ENCODE measurements at regions not wholly inside any gene's neighbourhood (a gene's known extent, or its start where the extent isn't known, plus 50 kb on each side); places are given as distances from the start of the nearest gene placed in this dataset.
"Not testable (repeated sequence)": the region's sequence is repeated elsewhere in the genome, so short reads cannot be mapped to it uniquely, and the experiment has no call there.

GRCh38 chr4:31023742-31024141 is 303.6 kb downstream of the PCDH7 start:
- ChIA-PET POLR2A (ENCODE audit: low non-redundant PET) (no interaction called here), CTCF (no interaction called here)
- no peak for DNase-seq (ENCODE audit: low spot score)
- Histone ChIP-seq H3K4me1 (ENCODE audit: insufficient read depth, low read length, poor library complexity, severe bottlenecking) (peaks cover 59% of the 10 kb centered on the region), H3K4me3 (ENCODE audit: low read depth, low read length, poor library complexity, severe bottlenecking) (no peak overlapping the region), H3K36me3 (ENCODE audit: insufficient read depth, low read length, poor library complexity, severe bottlenecking) (no peaks in the 10 kb centered on the region), H3K9me3 (ENCODE audit: low read depth, low read length, poor library complexity, severe bottlenecking) (no peaks in the 10 kb centered on the region), H3K27ac (ENCODE audit: low read depth, low read length, poor library complexity, severe bottlenecking) (no peak overlapping the region), H3K27me3 (replicated peaks; ENCODE audit: insufficient read depth, low read depth, low read length, poor library complexity) (no peaks in the 10 kb centered on the region)
- intact Hi-C loops (cut with micrococcal nuclease; ENCODE audit: unreplicated experiment): no loop called here
- TF ChIP-seq EZH2 (IDR thresholded peaks at IDR 0.05; ENCODE audit: borderline replicate concordance, low read depth, low read length, poor library complexity, severe bottlenecking): no peak
- TF ChIP-seq, protein P1, sequence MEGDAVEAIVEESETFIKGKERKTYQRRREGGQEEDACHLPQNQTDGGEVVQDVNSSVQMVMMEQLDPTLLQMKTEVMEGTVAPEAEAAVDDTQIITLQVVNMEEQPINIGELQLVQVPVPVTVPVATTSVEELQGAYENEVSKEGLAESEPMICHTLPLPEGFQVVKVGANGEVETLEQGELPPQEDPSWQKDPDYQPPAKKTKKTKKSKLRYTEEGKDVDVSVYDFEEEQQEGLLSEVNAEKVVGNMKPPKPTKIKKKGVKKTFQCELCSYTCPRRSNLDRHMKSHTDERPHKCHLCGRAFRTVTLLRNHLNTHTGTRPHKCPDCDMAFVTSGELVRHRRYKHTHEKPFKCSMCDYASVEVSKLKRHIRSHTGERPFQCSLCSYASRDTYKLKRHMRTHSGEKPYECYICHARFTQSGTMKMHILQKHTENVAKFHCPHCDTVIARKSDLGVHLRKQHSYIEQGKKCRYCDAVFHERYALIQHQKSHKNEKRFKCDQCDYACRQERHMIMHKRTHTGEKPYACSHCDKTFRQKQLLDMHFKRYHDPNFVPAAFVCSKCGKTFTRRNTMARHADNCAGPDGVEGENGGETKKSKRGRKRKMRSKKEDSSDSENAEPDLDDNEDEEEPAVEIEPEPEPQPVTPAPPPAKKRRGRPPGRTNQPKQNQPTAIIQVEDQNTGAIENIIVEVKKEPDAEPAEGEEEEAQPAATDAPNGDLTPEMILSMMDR (conservative IDR thresholded peaks at IDR 0.05; ENCODE audit: low read depth, low read length): no peak
- no TSS peak for BruUV-seq (replicated peaks)

GRCh38 chr4:31024781-31025180 is 304.6 kb downstream of the PCDH7 start:
- peaks cover 55% of the 10 kb centered on the region for H3K4me1 ChIP-seq (ENCODE audit: insufficient read depth, low read length, poor library complexity, severe bottlenecking)
- H3K36me3 ChIP-seq (ENCODE audit: insufficient read depth, low read length, poor library complexity, severe bottlenecking); BruUV-seq (replicated peaks); H3K27ac ChIP-seq (ENCODE audit: low read depth, low read length, poor library complexity, severe bottlenecking); intact Hi-C loops (cut with micrococcal nuclease; ENCODE audit: unreplicated experiment); CTCF ChIA-PET; H3K27me3 ChIP-seq (replicated peaks; ENCODE audit: insufficient read depth, low read depth, low read length, poor library complexity); POLR2A ChIA-PET (ENCODE audit: low non-redundant PET); DNase-seq (ENCODE audit: low spot score); H3K4me3 ChIP-seq (ENCODE audit: low read depth, low read length, poor library complexity, severe bottlenecking); H3K9me3 ChIP-seq (ENCODE audit: low read depth, low read length, poor library complexity, severe bottlenecking): not testable (repeated sequence)

GRCh38 chr4:31026256-31026655 is 306.1 kb downstream of the PCDH7 start:
- intact Hi-C loops (cut with micrococcal nuclease; ENCODE audit: unreplicated experiment): no loop called here
- ChIA-PET CTCF (no interaction called here), POLR2A (ENCODE audit: low non-redundant PET) (no interaction called here)
- Histone ChIP-seq H3K27me3 (replicated peaks; ENCODE audit: insufficient read depth, low read depth, low read length, poor library complexity) (no peaks in the 10 kb centered on the region), H3K27ac (ENCODE audit: low read depth, low read length, poor library complexity, severe bottlenecking) (no peak overlapping the region), H3K4me1 (ENCODE audit: insufficient read depth, low read length, poor library complexity, severe bottlenecking) (peaks cover 40% of the 10 kb centered on the region), H3K9me3 (ENCODE audit: low read depth, low read length, poor library complexity, severe bottlenecking) (no peaks in the 10 kb centered on the region), H3K4me3 (ENCODE audit: low read depth, low read length, poor library complexity, severe bottlenecking) (no peak overlapping the region), H3K36me3 (ENCODE audit: insufficient read depth, low read length, poor library complexity, severe bottlenecking) (no peaks in the 10 kb centered on the region)
- TF ChIP-seq EZH2 (IDR thresholded peaks at IDR 0.05; ENCODE audit: borderline replicate concordance, low read depth, low read length, poor library complexity, severe bottlenecking): no peak
- TF ChIP-seq, protein P1 (conservative IDR thresholded peaks at IDR 0.05; ENCODE audit: low read depth, low read length): no peak
- BruUV-seq (replicated peaks): no TSS peak
- DNase-seq (ENCODE audit: low spot score): no peak

GRCh38 chr4:31034550-31034949 is 314.4 kb downstream of the PCDH7 start:
- no peaks in the 10 kb centered on the region for H3K27me3 ChIP-seq (replicated peaks; ENCODE audit: insufficient read depth, low read depth, low read length, poor library complexity)
- no peak for TF ChIP-seq EZH2 (IDR thresholded peaks at IDR 0.05; ENCODE audit: borderline replicate concordance, low read depth, low read length, poor library complexity, severe bottlenecking)
- TF ChIP-seq, protein P1 (conservative IDR thresholded peaks at IDR 0.05; ENCODE audit: low read depth, low read length): no peak
- no peaks in the 10 kb centered on the region for H3K36me3 ChIP-seq (ENCODE audit: insufficient read depth, low read length, poor library complexity, severe bottlenecking)
- no peak overlapping the region for H3K27ac ChIP-seq (ENCODE audit: low read depth, low read length, poor library complexity, severe bottlenecking)
- intact Hi-C loops (cut with micrococcal nuclease; ENCODE audit: unreplicated experiment): no loop called here
- POLR2A ChIA-PET (ENCODE audit: low non-redundant PET): no interaction called here
- no peaks in the 10 kb centered on the region for H3K9me3 ChIP-seq (ENCODE audit: low read depth, low read length, poor library complexity, severe bottlenecking)
- no peak overlapping the region for H3K4me3 ChIP-seq (ENCODE audit: low read depth, low read length, poor library complexity, severe bottlenecking)
- no TSS peak for BruUV-seq (replicated peaks)
- H3K4me1 ChIP-seq (ENCODE audit: insufficient read depth, low read length, poor library complexity, severe bottlenecking): no peaks in the 10 kb centered on the region
- no peak for DNase-seq (ENCODE audit: low spot score)
- CTCF ChIA-PET: no interaction called here
